ENCODE measurements at regions not wholly inside any gene's neighbourhood (a gene's known extent, or its start where the extent isn't known, plus 50 kb on each side); places are given as distances from the start of the nearest gene placed in this dataset.

DNA sequence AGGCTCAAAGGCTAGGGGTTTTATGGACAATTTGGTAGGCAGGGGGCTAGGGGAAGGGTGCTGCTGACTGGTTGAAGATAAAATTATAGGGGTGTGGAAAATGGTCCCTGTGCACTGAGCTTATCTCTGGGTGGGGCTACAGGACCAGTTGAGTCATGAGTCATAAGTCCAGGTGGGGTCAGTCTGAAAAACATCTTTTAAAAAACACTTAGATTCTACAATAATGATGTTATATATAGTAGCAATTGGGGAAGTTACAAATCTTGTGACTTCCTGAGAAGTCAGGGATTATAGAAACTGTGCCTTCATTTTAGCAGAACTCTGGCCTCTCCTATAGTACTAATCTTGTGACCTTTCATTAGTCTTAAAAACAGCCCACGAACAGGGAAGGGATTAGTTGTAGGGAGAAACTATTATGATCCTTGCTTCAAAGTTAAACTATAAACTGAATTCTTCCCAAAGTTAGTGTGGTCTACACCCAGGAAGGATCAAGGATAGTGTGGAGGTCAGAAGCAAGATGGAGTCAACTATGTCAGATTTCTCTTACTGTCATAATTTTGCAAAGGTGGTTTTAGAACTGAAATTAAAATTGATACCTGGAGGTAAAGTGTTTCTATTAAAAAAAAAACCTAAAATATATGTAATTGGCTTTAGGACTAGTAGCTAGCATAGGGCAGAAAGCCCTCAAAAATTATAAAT, 130.1 kb downstream of the P2RY1 start:
- Histone ChIP-seq H3K4me2 (no peak overlapping the region), H3K36me3 (replicated peaks in 1 of 2; ENCODE audit: control insufficient read depth in 1 of 2, insufficient read depth in 2 of 2, low read length in 1 of 2) (no peaks in the 10 kb centered on the region), H3K27me3 (ENCODE audit: insufficient read depth) (no peaks in the 10 kb centered on the region; the same call in 1 of the 2 replicates), H3K79me2 (ENCODE audit: insufficient read depth) (no peaks in the 10 kb centered on the region), H3F3A (replicated peaks; ENCODE audit: insufficient read depth) (no peaks in the 10 kb centered on the region), H3K27ac (ENCODE audit: low read depth in 2 of 2, low read length in 1 of 2) (no peak overlapping the region), H2AFZ (ENCODE audit: low read depth) (no peak overlapping the region), H4K20me1 (ENCODE audit: insufficient read depth) (no peaks in the 10 kb centered on the region), H3K4me3 (ENCODE audit: low read depth in 2 of 2, low read length in 1 of 2) (no peak overlapping the region), H3K9me2 (no peaks in the 10 kb centered on the region), H3K4me1 (ENCODE audit: control insufficient read depth in 1 of 2, insufficient read depth in 2 of 2, low read depth in 1 of 2, low read length in 1 of 2) (no peaks in the 10 kb centered on the region), H3K9ac (no peak overlapping the region), H3K9me3 (no peaks in the 10 kb centered on the region)
- CTCF ChIA-PET: no interaction called here
- POLR2A ChIA-PET: no interaction called here
- DNase-seq: no peak
- WGBS (ENCODE audit: low lambda C conversion rate): 19% methylated on average over 1 of the region's 1 CpG
- TF ChIP-seq ELF1 (IDR thresholded peaks at IDR 0.05) (no peak), FOXJ3 (CRISPR knock-in tag; IDR thresholded peaks at IDR 0.05) (no peak), NFIC (IDR thresholded peaks at IDR 0.05; ENCODE audit: borderline replicate concordance) (no peak), MEF2A (IDR thresholded peaks at IDR 0.05; ENCODE audit: borderline replicate concordance, low read depth) (no peak), USF1 (IDR thresholded peaks at IDR 0.05; ENCODE audit: borderline replicate concordance, low read depth) (no peak), JUND (IDR thresholded peaks at IDR 0.05) (no peak), NRF1 (IDR thresholded peaks at IDR 0.05; ENCODE audit: low read depth, low read length) (no peak)
- TF ChIP-seq, protein P1, sequence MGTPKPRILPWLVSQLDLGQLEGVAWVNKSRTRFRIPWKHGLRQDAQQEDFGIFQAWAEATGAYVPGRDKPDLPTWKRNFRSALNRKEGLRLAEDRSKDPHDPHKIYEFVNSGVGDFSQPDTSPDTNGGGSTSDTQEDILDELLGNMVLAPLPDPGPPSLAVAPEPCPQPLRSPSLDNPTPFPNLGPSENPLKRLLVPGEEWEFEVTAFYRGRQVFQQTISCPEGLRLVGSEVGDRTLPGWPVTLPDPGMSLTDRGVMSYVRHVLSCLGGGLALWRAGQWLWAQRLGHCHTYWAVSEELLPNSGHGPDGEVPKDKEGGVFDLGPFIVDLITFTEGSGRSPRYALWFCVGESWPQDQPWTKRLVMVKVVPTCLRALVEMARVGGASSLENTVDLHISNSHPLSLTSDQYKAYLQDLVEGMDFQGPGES (IDR thresholded peaks at IDR 0.05; ENCODE audit: low read depth, low read length): no peak

GRCh38 chr3:152968388-152969024, 133.6 kb downstream of the P2RY1 start:
- Histone ChIP-seq H4K20me1 (ENCODE audit: insufficient read depth) (no peaks in the 10 kb centered on the region), H3K4me3 (ENCODE audit: low read depth in 2 of 2, low read length in 1 of 2) (no peak overlapping the region), H3K36me3 (replicated peaks in 1 of 2; ENCODE audit: control insufficient read depth in 1 of 2, insufficient read depth in 2 of 2, low read length in 1 of 2) (no peaks in the 10 kb centered on the region), H3K9ac (no peak overlapping the region), H3K27me3 (ENCODE audit: insufficient read depth) (no peaks in the 10 kb centered on the region), H3K27ac (ENCODE audit: low read depth in 2 of 2, low read length in 1 of 2) (no peak overlapping the region), H3K4me1 (ENCODE audit: control insufficient read depth in 1 of 2, insufficient read depth in 2 of 2, low read depth in 1 of 2, low read length in 1 of 2) (no peaks in the 10 kb centered on the region), H3K9me3 (no peaks in the 10 kb centered on the region), H3K4me2 (no peak overlapping the region), H2AFZ (ENCODE audit: low read depth) (no peak overlapping the region), H3K9me2 (no peaks in the 10 kb centered on the region), H3F3A (replicated peaks; ENCODE audit: insufficient read depth) (no peaks in the 10 kb centered on the region), H3K79me2 (ENCODE audit: insufficient read depth) (no peaks in the 10 kb centered on the region)
- TF ChIP-seq NFIC (IDR thresholded peaks at IDR 0.05; ENCODE audit: borderline replicate concordance): no peak
- no peak for TF ChIP-seq RFX5 (IDR thresholded peaks at IDR 0.05; ENCODE audit: low read length)
- TF ChIP-seq TAF1 (IDR thresholded peaks at IDR 0.05; ENCODE audit: borderline replicate concordance, low read depth, low read length): no peak
- no peak for TF ChIP-seq EP300 (IDR thresholded peaks at IDR 0.05; ENCODE audit: borderline replicate concordance in 1 of 2, low read depth in 1 of 2, low read length in 1 of 2)
- TF ChIP-seq TEAD4 (IDR thresholded peaks at IDR 0.05; ENCODE audit: borderline replicate concordance, insufficient read depth): no peak
- TF ChIP-seq, protein P1 (IDR thresholded peaks at IDR 0.05; ENCODE audit: low read depth, low read length): no peak
- TF ChIP-seq JUND (IDR thresholded peaks at IDR 0.05): no peak
- no peak for TF ChIP-seq EZH2phosphoT487 (IDR thresholded peaks at IDR 0.05; ENCODE audit: borderline replicate concordance, low read depth)
- no peak for TF ChIP-seq MXI1 (IDR thresholded peaks at IDR 0.05; ENCODE audit: low read depth, low read length)
- TF ChIP-seq GATA2 (CRISPR knock-in tag; IDR thresholded peaks at IDR 0.05): no peak
- no peak for TF ChIP-seq ELF1 (IDR thresholded peaks at IDR 0.05)
- no peak for TF ChIP-seq SMC3 (IDR thresholded peaks at IDR 0.05; ENCODE audit: low read depth, low read length)
- TF ChIP-seq FOXJ3 (CRISPR knock-in tag; IDR thresholded peaks at IDR 0.05): no peak
- no peak for TF ChIP-seq TCF12 (IDR thresholded peaks at IDR 0.05)
- TF ChIP-seq RXRA (IDR thresholded peaks at IDR 0.05; ENCODE audit: borderline replicate concordance, low read depth): no peak
- no peak for TF ChIP-seq MEF2A (IDR thresholded peaks at IDR 0.05; ENCODE audit: borderline replicate concordance, low read depth)
- TF ChIP-seq NRF1 (IDR thresholded peaks at IDR 0.05; ENCODE audit: low read depth, low read length): no peak
- no peak for TF ChIP-seq GABPA (IDR thresholded peaks at IDR 0.05; ENCODE audit: low read depth)
- TF ChIP-seq RCOR1 (IDR thresholded peaks at IDR 0.05; ENCODE audit: low read length): no peak
- ChIA-PET CTCF (no interaction called here), POLR2A (no interaction called here)
- 0% methylated on average over 3 of the region's 3 CpGs for WGBS (ENCODE audit: low lambda C conversion rate)
- no peak for DNase-seq

Data from SK-N-SH (cell line).